Inflammatory macrophage treated with lipopolysaccharide for 1 hour (primary cell): ENCODE measurements at regions not wholly inside any gene's neighbourhood (a gene's known extent, or its start where the extent isn't known, plus 50 kb on each side); places are given as distances from the start of the nearest gene placed in this dataset.
A peak's percentile ranks its signal among the peaks of the same experiment; 100 is the strongest.

Source experiments
- DNase-seq, 2 donors: peaks; one replicate each; pipeline ENCODE4 v3.0.0-alpha.2; 2020 to 2022

DNA sequence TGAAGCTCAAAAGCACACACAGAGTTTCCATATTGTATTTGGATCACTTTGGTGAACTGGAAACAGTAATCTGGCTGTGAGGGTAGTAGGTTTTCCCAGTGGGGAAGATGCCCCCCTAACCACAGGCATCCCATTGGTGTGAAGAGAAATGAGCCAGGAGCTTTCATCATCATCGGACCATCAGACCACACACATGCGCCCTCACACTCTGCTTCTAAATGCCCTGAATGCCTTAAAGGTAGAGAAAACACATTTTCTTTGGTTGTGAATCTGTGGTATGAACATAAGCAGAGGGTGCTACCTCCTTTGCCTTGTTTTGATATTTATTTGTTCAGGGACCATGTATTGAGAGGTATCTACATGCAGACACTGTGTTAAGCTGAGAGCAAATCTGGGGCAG, 79.0 kb upstream of the DNAH14 start:
- DNase-seq = no peak

DNA sequence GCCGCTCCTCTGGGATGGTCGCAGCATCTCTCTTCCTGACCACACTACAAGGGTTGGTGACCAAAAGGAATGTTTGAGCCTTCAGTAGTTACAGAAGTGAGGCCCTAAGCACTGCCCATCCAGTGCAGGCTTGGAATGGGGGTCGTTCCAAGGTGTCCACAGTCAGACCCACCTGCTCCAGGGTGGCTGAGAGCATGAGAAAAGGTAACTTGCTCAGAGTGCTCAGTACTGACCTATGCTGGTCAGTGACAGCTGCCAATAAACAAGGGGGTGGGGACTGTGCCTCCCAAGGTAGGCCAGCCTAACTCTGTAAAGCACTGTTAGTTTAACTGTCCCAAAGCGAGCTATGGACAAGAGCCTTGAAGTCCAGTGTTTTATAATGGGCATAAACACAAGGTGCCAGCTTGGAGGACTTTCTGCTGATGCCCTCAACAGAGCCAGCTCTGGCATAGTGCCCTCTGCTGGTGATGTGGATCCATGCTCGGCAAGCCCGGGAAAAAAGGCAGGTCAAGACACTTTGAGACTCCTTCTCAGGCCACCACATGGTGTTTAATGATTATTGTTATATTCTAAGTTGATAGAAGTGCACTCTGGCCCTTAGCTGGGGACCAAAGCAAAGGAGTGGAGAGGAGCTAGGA, 78.1 kb upstream of the DNAH14 start:
- DNase-seq = peak; percentile 52 to 81

DNA sequence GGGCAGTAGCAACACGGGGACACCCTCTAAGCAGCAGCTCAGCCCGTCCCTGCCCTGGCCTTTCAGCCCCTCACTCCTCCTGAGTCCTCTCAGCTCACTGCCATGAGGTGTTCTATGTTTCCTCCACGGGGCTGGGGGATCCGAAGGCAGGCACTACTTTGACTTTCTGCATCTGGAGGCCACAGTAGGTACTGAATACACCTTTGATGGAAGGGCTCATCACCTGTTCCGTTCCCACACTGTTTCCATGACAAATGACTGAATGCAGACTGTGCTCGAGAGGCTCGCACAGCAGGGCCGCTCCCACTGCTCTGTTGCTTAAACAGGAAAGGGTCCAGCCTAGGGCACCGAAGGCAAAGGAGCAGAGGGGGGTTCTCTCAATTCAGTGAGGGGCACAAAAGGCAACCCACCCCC, 77.6 kb upstream of the DNAH14 start:
- no peak for DNase-seq

DNA sequence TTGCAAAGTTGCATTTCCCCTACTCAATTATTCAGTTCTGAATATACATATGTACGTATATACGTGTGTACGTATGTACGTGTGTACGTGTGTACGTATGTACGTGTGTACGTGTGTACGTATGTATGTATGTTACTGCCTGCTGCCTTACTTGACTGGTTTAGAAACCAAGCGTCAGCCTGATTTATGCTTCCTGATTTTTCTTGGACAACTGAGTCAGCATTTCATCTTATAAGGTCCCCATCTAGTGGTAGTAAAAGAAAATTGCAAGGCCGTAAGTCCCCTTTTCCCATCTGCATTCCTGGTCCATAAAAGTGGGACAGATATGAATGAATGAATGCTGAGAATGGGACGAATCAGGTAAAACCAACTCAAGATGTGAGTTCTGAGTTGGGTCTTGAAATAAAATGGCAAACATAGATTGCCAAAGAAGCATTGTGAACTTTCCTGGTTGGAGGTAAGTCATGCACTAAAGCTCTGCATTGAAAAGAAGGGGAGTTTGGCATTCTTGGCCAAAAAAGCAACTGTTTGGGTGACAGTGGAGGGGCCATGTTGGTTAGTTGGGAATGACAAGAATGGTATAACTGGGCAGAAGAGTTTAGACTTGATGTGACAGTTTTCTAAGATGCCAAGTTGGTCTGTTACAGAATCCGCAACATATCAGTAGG, 76.4 kb upstream of the DNAH14 start:
- peak; percentile 61 to 67 for DNase-seq

DNA sequence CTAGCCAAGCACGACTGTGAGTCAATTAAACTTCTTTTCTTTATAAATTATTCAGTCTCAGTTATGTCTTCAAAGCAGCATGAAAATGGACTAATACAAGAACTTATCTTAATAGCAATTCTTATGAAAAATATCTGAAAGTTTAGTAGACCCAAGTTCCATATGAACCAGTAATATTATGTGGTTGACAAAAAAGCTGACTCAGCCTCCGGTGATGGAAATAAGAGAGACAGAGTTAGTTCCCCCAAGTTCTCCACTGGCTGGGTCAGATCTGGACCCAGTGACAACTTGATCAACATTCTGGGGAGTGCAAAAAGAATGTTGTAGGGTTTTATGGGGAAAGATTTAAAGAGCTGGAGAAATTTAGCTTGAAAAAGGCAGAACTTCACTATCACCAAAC, 72.5 kb upstream of the DNAH14 start:
- DNase-seq = no peak

DNA sequence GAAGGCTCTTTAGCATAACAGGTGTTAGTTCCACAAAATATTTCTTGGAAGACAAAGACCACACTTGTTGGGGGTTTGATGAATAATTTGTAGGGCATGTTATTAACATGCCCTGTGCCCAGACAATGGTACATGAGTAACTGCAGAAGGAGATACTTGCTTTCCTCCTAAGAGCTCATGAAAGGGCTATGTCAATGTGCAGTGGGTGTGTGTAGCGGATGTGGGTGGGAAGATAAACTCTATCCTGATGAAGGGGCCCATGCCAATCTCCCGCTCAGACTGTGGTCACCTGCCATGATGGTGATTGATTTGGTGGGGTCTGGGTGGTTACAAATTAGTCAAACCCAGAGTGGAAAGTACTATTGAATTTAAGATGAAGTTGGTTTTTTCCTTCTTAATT, 69.8 kb upstream of the DNAH14 start:
- no peak for DNase-seq

DNA sequence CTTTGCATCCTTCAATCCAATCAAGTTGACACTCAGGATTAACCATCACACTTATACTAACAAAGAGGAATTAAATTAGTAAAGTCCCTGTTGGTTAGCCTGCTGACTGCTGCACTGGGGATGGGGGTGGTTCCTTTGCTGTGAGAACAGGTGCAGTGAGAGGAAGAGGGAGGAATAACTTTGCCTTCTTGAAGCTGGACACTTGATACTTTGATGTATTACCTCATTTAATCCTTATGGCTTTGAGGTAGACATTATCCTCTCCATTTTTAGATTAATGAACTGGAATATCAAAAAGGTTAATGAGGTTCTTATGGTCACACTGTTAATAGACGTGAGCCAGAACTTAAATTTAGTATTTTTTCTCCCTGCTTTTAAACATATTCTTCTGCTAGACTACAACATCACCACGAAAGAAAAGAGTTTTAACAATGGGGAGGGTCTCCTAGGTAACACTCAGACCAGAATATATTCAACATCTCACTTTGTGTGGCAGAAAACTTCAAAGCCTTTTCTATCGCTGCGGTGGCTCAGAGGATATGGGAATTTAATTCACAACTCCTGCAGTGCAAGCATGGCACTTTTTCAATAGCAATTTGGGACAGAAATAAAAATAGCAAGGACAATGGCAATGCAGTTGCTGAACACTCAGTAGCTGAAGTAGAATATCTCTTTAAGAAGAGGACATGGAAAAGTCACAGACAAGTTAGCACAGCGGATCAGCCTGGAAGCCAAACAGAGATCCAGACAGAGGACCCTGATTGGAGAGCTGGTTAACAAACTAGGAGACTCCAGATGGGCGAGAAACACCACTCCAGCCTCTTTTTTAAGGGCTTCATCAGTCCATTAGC, 68.8 kb upstream of the DNAH14 start:
- no peak for DNase-seq

DNA sequence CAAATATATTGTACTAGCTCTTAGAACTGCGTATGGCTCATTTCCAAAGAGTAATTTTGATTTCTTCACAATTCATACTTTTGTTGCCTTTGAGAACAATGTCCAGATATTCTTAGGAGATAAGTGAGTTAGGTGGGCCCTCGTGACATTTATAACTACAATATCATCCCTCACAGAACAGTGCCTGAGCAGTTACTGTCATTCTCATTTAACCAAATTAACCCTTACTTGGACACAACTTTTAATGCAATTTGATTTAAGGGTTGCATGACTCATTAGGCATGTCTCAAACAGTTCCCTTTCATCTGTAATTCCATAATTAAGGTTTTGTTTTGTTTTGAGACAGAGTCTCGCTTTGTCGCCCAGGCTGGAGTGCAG, 68.1 kb upstream of the DNAH14 start:
- DNase-seq = no peak

DNA sequence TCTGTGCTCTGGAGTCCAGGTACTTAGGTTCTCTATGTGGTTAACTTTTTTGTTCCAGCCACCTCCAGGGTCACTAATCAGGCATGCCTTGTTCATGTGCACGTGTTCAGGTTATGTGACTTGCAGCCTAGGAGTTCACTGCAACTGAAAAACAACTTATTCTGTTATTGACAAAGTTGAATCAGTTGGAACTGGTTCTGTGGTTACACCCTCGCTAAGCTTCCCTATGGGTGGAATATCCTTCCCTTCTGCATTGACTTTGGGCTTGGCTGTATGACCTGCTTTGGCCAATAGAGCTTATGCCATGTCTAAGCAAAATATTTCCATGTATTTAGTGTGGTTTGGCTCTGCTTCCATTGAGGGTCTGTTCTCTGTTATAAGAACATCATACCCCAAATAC, 66.0 kb upstream of the DNAH14 start:
- DNase-seq = no peak

DNA sequence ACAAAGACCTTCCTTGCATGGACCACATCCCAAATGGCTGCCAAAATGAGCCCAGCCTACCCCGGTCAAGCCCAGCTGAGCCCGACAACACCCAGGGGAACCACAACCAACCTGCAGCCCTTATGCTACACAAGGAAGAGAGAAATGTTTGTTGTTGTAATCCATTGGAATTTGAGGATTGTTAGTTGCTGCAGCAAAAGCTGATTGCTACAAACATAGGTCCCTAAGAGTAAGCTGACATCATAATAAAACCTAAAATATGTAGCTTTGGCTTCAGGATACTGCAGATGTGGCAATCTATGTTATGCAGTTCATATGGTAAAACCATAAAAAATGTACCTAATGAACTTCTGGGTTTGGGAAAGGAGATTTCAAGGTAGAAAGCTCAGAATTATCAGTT, 65.5 kb upstream of the DNAH14 start:
- DNase-seq = no peak

DNA sequence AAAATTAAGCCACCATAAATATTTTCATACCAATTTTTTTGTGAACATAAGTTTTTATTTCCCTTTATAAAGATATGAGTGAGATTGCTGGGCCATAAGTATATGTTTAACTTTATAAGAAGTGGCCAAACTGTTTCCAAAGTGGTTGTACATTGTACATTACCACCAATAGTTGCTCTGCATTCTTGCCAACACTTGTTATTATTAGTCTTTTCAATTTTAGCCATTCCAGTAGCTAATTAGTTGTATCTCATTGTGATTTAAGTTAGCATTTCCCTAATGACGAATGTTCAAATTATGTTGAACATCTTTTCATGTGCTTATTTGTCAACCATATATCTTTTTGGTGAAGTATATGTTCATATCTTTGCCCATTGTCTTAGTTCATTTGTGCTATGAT, 64.0 kb upstream of the DNAH14 start:
- no peak for DNase-seq

DNA sequence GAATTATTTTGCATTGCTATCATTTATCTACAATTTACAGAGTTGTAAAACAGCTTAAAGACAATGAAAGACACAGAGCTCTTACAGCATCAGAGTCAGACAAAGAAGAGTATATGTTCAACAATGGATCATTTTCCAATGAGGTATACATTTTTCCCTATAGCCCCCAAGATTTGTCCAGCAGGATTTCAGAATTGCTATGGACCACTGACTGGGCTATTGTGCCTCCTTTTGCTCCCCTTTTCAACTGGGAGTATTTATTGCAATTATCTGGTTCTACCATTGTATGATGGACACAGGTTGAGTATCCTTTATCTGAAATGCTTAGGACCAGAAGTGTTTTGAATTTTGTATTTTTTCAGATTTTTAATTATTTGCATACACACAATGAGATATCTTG, 62.5 kb upstream of the DNAH14 start:
- no peak for DNase-seq

DNA sequence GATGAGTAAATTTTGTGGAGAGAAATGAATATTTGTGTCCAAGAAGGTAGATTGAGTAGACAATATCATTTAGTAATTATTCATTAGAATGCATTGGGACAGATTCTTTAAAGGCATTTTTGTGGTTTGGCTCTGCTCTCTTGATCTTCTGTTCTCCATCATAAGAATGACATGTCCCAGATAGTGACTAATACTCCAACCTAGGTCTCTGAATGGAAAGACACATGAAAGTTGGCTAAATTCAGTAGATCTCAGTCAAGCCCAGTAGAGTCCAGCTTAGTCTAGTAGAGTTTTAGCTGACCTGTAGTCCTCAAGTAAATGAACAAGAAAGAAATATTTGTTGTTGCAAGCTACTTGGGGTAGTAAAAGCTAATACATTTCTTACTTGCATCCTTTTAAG, 61.8 kb upstream of the DNAH14 start:
- no peak for DNase-seq

DNA sequence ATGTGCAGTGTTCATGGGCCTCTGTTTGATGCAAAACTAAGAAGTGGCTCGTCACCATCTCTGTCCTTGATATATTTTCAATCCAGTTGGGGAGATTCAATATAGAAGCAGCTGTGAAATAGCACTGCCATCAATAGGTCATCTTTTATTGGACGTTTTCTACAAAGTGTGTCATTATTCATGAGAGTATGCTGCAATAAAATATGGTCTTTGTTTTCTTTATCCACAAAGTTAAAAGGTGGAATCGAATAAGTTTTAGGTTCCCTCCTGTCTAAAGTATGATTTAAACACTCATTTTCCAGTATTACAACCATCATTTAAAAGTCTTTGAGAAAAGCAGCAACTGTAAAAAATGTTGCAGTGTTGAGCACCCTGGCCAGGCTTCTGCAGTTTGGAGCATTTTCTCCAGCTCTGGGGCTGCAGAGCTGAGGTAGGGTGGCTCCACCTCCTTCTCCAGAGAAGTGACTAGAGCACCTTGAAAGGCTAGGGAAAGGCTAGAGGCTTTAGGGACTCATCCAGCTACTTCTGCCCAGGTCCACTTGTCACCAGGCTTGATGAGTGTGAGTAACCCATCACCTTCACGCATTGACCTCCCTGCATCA, 56.5 kb upstream of the DNAH14 start:
- no peak for DNase-seq

DNA sequence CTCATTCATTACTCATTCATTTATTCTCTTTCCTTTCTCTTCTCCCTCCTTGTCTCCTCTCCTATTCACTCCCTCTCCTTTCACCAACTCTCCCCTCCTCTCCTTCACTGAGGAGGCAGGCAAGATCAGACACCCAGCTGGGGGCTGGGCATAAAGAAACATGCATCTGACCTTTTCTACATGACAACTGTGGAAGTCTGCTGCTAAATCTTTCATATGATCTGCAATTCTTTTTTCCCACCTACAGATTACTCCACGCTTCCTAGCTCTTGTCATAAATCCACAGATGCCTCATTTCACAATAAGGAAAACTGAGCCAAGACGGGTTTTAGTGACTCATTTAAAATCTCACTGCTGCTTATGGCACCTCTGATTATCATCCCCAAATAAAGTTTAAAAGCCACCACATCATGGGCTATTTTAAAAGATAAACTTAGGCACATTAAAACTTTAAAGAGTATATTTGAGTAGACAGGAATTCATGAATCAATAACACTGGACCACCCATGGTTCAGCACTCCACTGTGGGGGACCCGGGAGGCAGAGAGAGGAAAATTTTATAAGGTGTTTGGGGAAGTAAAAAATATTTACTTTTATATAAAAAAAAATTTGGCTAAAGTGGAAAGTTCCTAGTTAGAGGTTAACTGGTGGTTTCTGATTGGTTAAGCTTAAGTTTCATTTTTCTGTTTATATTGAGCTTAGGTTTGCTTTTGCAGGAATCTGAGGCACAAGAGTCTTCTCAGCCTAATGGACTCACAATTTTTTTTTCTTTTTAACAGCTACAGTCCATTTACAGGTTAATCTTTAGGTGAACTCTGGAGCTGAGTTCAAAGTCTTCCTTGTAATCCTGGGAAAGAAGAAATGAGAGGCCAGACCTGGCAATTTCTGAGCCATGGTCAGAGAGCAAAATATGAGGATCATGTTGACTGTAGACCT, 55.8 kb upstream of the DNAH14 start:
- DNase-seq = peak in 1 of 2 donors; percentile 11

DNA sequence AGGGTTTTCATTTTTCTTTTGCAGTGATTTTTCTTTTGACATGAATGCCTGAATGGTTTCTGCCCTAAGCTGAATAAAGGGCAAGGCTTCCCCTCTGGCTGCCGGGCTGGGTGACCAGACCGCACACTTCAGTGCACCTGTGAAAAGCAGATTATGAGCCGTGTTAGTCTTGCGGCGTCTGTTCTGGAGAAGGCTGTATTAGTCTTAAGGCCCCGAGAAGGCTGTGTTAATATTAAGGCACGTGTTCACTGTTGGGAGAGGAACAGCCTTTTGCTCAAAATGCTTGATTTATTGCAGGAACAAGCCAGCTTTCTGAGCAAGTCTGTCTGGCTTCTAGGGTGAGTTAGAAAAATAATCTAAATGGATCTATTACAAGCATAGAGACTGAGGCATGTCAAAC, 54.7 kb upstream of the DNAH14 start:
- DNase-seq = no peak

DNA sequence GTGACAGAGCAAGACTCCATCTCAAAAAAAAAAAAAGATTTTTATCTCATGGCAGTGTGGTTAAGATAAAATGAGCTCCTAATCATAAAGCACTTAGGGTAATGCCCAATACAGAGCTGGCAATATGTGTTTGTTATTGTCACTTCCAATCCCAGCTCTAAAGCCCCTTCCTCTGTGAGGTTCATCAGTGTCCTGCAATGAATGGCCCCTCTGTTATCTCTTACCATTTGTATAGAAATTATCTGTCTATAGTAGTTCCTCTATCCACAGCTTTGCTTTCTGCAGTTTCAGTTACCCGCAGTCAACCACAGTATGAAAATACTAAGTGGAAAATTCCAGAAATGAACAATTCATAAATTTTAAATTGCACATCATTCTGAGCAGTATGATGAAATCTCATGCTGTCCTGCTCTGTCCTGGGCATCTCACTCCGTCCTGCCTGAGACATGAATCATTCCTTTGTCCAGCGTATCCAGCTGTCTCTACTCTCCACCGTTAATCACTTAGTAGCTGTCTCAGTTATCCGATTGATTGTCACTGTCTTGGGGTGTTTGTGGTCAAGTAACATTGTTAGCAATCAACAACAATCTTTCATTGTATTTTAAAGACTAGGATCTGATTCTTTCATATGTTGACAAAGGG, 50.2 kb upstream of the DNAH14 start:
- DNase-seq = no peak
